A549 (cell line): ENCODE measurements at regions not wholly inside any gene's neighbourhood (a gene's known extent, or its start where the extent isn't known, plus 50 kb on each side); places are given as distances from the start of the nearest gene placed in this dataset.

Experiments used
- ATAC-seq, 2 experiments: fragments of 200-7000 bp in 1 of 2; fragments of >200 bp in 1 of 2; cut with Nextera tagmentation in 1 of 2; cut with Tn5 transposase in 1 of 2; 3 replicates each; pipeline versions ENCODE4 v1.8.0 to v1.9.1; 2018 to 2020; ENCODE audit warnings: mild to moderate bottlenecking in 1 of 2, moderate library complexity in 1 of 2
- CTCF ChIA-PET: fragments of 300-600 bp; sonication (Branson Sonifier 250); formaldehyde crosslinking; extraction: SDS; loops from one replicate; lab custom pipeline; 2021; ENCODE audit warnings: antibody characterized with exemption, inconsistent platforms; lab: Yijun Ruan, JAX
- POLR2A ChIA-PET: fragments of 350-600 bp; formaldehyde crosslinking; extraction: SDS; loops from one replicate; lab custom pipeline; 2021; ENCODE audit warnings: antibody characterized with exemption, inconsistent platforms; lab: Yijun Ruan, JAX
- DNase-seq, 2 experiments: peaks; one replicate each; pipeline versions ENCODE4 v3.0.0 to v3.0.0-alpha.2; 2011 to 2016; ENCODE audit warnings: low read depth in 1 of 2, low spot score in 1 of 2
- FAIRE-seq: peaks from 2 replicates; lab custom pipeline; 2011; peaks lifted over from hg19 to GRCh38; lab: Jason Lieb, UNC
- H3K27ac ChIP-seq, 2 experiments: fragments of >200 bp; sonication (Bioruptor Twin); formaldehyde crosslinking; 3 replicates each; pipeline ENCODE4 v1.5.1; 2016 to 2017
- H3K4me1 ChIP-seq: fragments of >200 bp; sonication (Bioruptor Twin); formaldehyde crosslinking; 3 replicates; pipeline ENCODE4 v1.6.1; 2016
- H3K4me2 ChIP-seq: fragments of >200 bp; sonication (Bioruptor Twin); formaldehyde crosslinking; 3 replicates; pipeline ENCODE4 v1.6.1; 2016
- H3K4me3 ChIP-seq: fragments of >200 bp; sonication (Bioruptor Twin); formaldehyde crosslinking; 3 replicates; pipeline ENCODE4 v1.5.1; 2016
- H3K9me3 ChIP-seq: fragments of >200 bp; sonication (Bioruptor Twin); formaldehyde crosslinking; 3 replicates; pipeline ENCODE4 v1.6.1; 2016
- CBX2 ChIP-seq: fragments of 200-600 bp; sonication (generic); IDR thresholded peaks from 2 replicates; pipeline ENCODE4 v1.6.1; 2016; ENCODE audit warnings: low read depth, mild to moderate bottlenecking, borderline replicate concordance
- CEBPB ChIP-seq, 2 experiments: fragments of >200 bp in 1 of 2; sonication (Bioruptor Twin) in 1 of 2; formaldehyde crosslinking in 1 of 2; IDR thresholded peaks; 2 replicates each; pipeline ENCODE4 v1.6.1; 2012 to 2016
- CHD2 ChIP-seq: fragments of 150-350 bp; IDR thresholded peaks from 2 replicates; pipeline ENCODE4 v1.6.1; 2014; ENCODE audit warnings: low read length; ENCODE audit not compliant: partially characterized antibody
- EHF ChIP-seq: fragments of 250-450 bp; sonication (Bioruptor Pico); IDR thresholded peaks from 2 replicates; pipeline ENCODE4 v1.5.0; 2020; ENCODE audit warnings: mild to moderate bottlenecking
- FOSB ChIP-seq: fragments of 250-450 bp; sonication (Bioruptor Pico); IDR thresholded peaks from 2 replicates; pipeline ENCODE4 v1.5.0; 2020; ENCODE audit warnings: mild to moderate bottlenecking, moderate library complexity
- FOSL2 ChIP-seq, 2 experiments: fragments of 450-650 bp in 1 of 2; fragments of >200 bp in 1 of 2; sonication (Bioruptor Twin) in 1 of 2; formaldehyde crosslinking; IDR thresholded peaks; 2 replicates each; pipeline versions ENCODE4 v1.5.0 to v1.6.1; 2016 to 2020; ENCODE audit warnings: mild to moderate bottlenecking in 1 of 2, moderate library complexity in 1 of 2
- FOXS1 ChIP-seq: fragments of 250-450 bp; sonication (Bioruptor Pico); IDR thresholded peaks from 2 replicates; pipeline ENCODE4 v1.5.0; 2020; ENCODE audit warnings: mild to moderate bottlenecking, moderate library complexity
- GATA3 ChIP-seq: IDR thresholded peaks from 2 replicates; pipeline ENCODE4 v1.6.1; 2012; ENCODE audit warnings: borderline replicate concordance
- HOXA7 ChIP-seq: fragments of 250-450 bp; sonication (Bioruptor Pico); IDR thresholded peaks from 2 replicates; pipeline ENCODE4 v1.5.0; 2020; ENCODE audit warnings: mild to moderate bottlenecking, moderate library complexity
- HOXB13 ChIP-seq: fragments of 250-450 bp; sonication (Bioruptor Pico); IDR thresholded peaks from 2 replicates; pipeline ENCODE4 v1.5.0; 2020; ENCODE audit warnings: low read depth, mild to moderate bottlenecking, moderate library complexity
- HOXB5 ChIP-seq: fragments of 250-450 bp; sonication (Bioruptor Pico); IDR thresholded peaks from 2 replicates; pipeline ENCODE4 v1.5.0; 2020; ENCODE audit warnings: mild to moderate bottlenecking, moderate library complexity
- JUNB ChIP-seq: fragments of >200 bp; sonication (Bioruptor Twin); formaldehyde crosslinking; IDR thresholded peaks from 2 replicates; pipeline ENCODE4 v1.6.1; 2016
- KDM5A ChIP-seq: fragments of 200-600 bp; sonication (generic); IDR thresholded peaks from 2 replicates; pipeline ENCODE4 v1.6.1; 2016; ENCODE audit warnings: antibody characterized with exemption, mild to moderate bottlenecking
- MAFK ChIP-seq: fragments of 450-650 bp; IDR thresholded peaks from 2 replicates; pipeline ENCODE4 v1.6.1; 2014; ENCODE audit not compliant: partially characterized antibody
- PHF8 ChIP-seq: fragments of 200-600 bp; sonication (generic); IDR thresholded peaks from 2 replicates; pipeline ENCODE4 v1.6.1; 2016; ENCODE audit warnings: low read depth, mild to moderate bottlenecking, antibody characterized with exemption, moderate library complexity, borderline replicate concordance
- POLR2AphosphoS2 ChIP-seq: conservative IDR thresholded peaks from 2 replicates; pipeline ENCODE4 v1.6.1; 2012; ENCODE audit warnings: low read length, improper control_type of control experiment, inconsistent platforms
- RARB ChIP-seq: fragments of 250-450 bp; sonication (Bioruptor Pico); IDR thresholded peaks from 2 replicates; pipeline ENCODE4 v1.8.0; 2021; ENCODE audit warnings: mild to moderate bottlenecking, moderate library complexity
- RFX5 ChIP-seq: fragments of 450-650 bp; IDR thresholded peaks from 2 replicates; pipeline ENCODE4 v1.7.1; 2014; ENCODE audit warnings: antibody characterized with exemption, mild to moderate bottlenecking, moderate library complexity
- RNF2 ChIP-seq: fragments of 200-600 bp; sonication (generic); IDR thresholded peaks from 2 replicates; pipeline ENCODE4 v1.6.1; 2016; ENCODE audit warnings: low read depth, mild to moderate bottlenecking, antibody characterized with exemption, moderate library complexity, borderline replicate concordance
- SMC3 ChIP-seq: fragments of >200 bp; sonication (Bioruptor Twin); formaldehyde crosslinking; IDR thresholded peaks from 3 replicates; pipeline ENCODE4 v1.6.1; 2018; ENCODE audit warnings: inconsistent platforms
- USF2 ChIP-seq: fragments of 450-650 bp; IDR thresholded peaks from 2 replicates; pipeline ENCODE4 v1.6.1; 2014; ENCODE audit warnings: antibody characterized with exemption
- ZC3H11A ChIP-seq: fragments of 450-650 bp; IDR thresholded peaks from 2 replicates; pipeline ENCODE4 v1.6.1; 2014; ENCODE audit warnings: antibody characterized with exemption, mild to moderate bottlenecking
- ZFP36 ChIP-seq: fragments of 450-650 bp; IDR thresholded peaks from 2 replicates; pipeline ENCODE4 v1.6.1; 2014; ENCODE audit warnings: borderline replicate concordance; ENCODE audit not compliant: partially characterized antibody
- ZNF302 ChIP-seq: fragments of 250-450 bp; sonication (Bioruptor Pico); IDR thresholded peaks from 2 replicates; pipeline ENCODE4 v1.9.0; 2021; ENCODE audit warnings: inconsistent platforms, mild to moderate bottlenecking, moderate library complexity
- ZSCAN20 ChIP-seq: fragments of 250-450 bp; sonication (Bioruptor Pico); IDR thresholded peaks from 2 replicates; pipeline ENCODE4 v1.8.0; 2022; ENCODE audit warnings: mild to moderate bottlenecking, moderate library complexity
- WGBS: methylation state at CpG from one replicate; pipeline ENCODE4 v1.1.6; 2017; ENCODE audit errors: missing lambda C conversion rate; 5-methylcytosine and 5-hydroxymethylcytosine counted together
- TF ChIP-seq, protein P1 (sequence below): fragments of 250-450 bp; sonication (Bioruptor Pico); IDR thresholded peaks from 2 replicates; pipeline ENCODE4 v1.5.0; 2020; ENCODE audit warnings: low read depth, mild to moderate bottlenecking, moderate library complexity
- TF ChIP-seq, protein P2 (sequence below): IDR thresholded peaks from 2 replicates; pipeline ENCODE4 v1.6.1; 2012
- TF ChIP-seq, protein P3 (sequence below): IDR thresholded peaks from 2 replicates; pipeline ENCODE4 v1.6.1; 2012
- TF ChIP-seq, protein P4 (sequence below): fragments of >200 bp; sonication (Bioruptor Twin); formaldehyde crosslinking; IDR thresholded peaks from 2 replicates; pipeline ENCODE4 v1.6.1; 2016

GRCh38 chr12:105428793-105429395, 98.4 kb downstream of the C12orf75 start:
- 2% methylated on average over 1 of the region's 1 CpG for WGBS
- DNase-seq (no peak), ATAC-seq (no peak), FAIRE-seq (no peak)
- TF ChIP-seq, protein P1, sequence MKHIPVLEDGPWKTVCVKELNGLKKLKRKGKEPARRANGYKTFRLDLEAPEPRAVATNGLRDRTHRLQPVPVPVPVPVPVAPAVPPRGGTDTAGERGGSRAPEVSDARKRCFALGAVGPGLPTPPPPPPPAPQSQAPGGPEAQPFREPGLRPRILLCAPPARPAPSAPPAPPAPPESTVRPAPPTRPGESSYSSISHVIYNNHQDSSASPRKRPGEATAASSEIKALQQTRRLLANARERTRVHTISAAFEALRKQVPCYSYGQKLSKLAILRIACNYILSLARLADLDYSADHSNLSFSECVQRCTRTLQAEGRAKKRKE, result no peak
- TF ChIP-seq FOSL2 (IDR thresholded peaks at IDR 0.05) (no peak), FOSL2 (CRISPR knock-in tag; IDR thresholded peaks at IDR 0.05) (peak; percentile 19; the same call in 1 of the 2 replicates)
- Histone ChIP-seq H3K4me3 (no peak overlapping the region), H3K27ac (no peak overlapping the region), H3K9me3 (no peaks in the 10 kb centered on the region), H3K4me2 (no peak overlapping the region), H3K4me1 (no peaks in the 10 kb centered on the region)
- CTCF ChIA-PET, result interaction anchor here (0.9 kb wide), 1 partner anchor 720 kb away, joined by 3 read pairs; no protein-coding TSS in a partner anchor
- POLR2A ChIA-PET, result no interaction called here

DNA sequence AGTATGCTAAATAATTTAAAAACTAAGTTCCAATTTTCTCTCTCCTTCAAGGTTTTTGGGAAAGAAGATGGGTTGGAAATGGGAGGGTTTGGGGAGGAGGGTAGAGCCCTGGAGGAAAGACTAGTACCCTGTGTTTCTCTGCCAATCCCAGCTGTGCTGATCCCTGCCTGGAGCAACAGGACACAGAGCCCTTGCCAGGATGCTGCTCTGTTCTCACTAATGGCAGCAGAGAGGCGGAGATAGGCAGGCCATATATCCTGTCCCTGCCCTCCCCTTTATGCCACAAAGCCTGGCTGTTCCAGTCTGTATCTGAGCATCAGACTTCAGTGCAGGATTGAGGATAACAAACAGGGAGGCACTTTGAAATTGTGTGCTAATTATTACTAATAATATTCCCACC, 99.0 kb downstream of the C12orf75 start:
- H3K9me3 ChIP-seq, result no peaks in the 10 kb centered on the region
- ATAC-seq, result no peak
- 95% methylated on average over 1 of the region's 1 CpG for WGBS
- H3K4me3 ChIP-seq, result no peak overlapping the region
- CTCF ChIA-PET, result interaction anchor here (3.7 kb wide), 1 partner anchor 9 kb away, joined by 36 read pairs; no protein-coding TSS in a partner anchor
- no peak overlapping the region for H3K27ac ChIP-seq
- DNase-seq, result no peak
- FAIRE-seq, result no peak
- TF ChIP-seq CEBPB (IDR thresholded peaks at IDR 0.05), result no peak
- no peak for TF ChIP-seq HOXA7 (CRISPR knock-in tag)
- TF ChIP-seq ZSCAN20 (CRISPR knock-in tag), result no peak
- no peak for TF ChIP-seq PHF8
- TF ChIP-seq EHF (CRISPR knock-in tag), result no peak
- no peak for TF ChIP-seq USF2
- no peak for TF ChIP-seq CHD2
- TF ChIP-seq ZNF302 (CRISPR knock-in tag), result no peak
- TF ChIP-seq FOXS1, result no peak
- TF ChIP-seq, protein P2, sequence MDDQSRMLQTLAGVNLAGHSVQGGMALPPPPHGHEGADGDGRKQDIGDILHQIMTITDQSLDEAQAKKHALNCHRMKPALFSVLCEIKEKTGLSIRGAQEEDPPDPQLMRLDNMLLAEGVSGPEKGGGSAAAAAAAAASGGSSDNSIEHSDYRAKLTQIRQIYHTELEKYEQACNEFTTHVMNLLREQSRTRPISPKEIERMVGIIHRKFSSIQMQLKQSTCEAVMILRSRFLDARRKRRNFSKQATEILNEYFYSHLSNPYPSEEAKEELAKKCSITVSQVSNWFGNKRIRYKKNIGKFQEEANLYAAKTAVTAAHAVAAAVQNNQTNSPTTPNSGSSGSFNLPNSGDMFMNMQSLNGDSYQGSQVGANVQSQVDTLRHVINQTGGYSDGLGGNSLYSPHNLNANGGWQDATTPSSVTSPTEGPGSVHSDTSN, result no peak
- TF ChIP-seq ZFP36, result no peak
- TF ChIP-seq HOXB5 (CRISPR knock-in tag), result no peak
- TF ChIP-seq RARB, result no peak
- TF ChIP-seq CBX2, result no peak
- TF ChIP-seq, protein P3, sequence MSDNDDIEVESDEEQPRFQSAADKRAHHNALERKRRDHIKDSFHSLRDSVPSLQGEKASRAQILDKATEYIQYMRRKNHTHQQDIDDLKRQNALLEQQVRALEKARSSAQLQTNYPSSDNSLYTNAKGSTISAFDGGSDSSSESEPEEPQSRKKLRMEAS, result no peak
- no peak for TF ChIP-seq RFX5
- TF ChIP-seq FOSB (CRISPR knock-in tag), result no peak
- TF ChIP-seq POLR2AphosphoS2, result no peak
- TF ChIP-seq GATA3, result no peak
- TF ChIP-seq, all 56 proteins: peak for 0
- Histone ChIP-seq H3K4me1 (0 out of 3 replicates have a peak, but pooled peaks cover under 1% of the 10 kb centered on the region), H3K4me2 (no peak overlapping the region)
- POLR2A ChIA-PET, result no interaction called here

DNA sequence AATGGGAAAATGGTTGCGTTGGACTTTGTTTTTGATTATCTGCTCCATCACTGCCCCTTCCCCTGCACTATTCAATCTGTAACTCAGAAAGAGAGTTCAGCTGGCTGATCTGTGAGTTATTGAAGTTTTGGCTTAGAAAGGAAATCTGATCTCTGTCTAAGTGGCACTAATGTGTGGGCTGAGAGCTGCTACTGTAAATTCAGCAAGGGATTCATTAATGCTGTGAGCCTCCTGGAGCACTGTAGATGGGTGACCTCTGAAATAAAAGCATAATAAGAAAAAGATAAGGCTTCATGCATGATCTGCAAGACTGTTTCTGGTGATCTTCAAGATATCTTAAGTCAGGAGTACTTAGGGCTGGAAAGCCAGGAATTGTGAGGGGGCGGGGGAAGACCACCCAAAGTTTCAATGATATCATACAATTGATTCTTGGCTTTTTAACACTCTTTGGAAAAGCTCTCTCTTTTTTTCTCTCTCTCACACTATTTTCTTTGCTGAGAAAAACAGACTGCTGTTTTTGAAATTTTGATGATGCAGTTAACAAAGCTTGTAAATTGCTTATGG, 101.1 kb downstream of the C12orf75 start:
- Histone ChIP-seq H3K9me3 (no peaks in the 10 kb centered on the region), H3K27ac (no peak overlapping the region), H3K4me3 (no peak overlapping the region), H3K4me2 (no peak overlapping the region), H3K4me1 (0 out of 3 replicates have a peak, but pooled peaks cover 2% of the 10 kb centered on the region)
- no peak for TF ChIP-seq HOXB13 (CRISPR knock-in tag)
- TF ChIP-seq RNF2, result no peak
- TF ChIP-seq KDM5A, result no peak
- TF ChIP-seq, protein P4, sequence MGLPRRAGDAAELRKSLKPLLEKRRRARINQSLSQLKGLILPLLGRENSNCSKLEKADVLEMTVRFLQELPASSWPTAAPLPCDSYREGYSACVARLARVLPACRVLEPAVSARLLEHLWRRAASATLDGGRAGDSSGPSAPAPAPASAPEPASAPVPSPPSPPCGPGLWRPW, result no peak
- no peak for TF ChIP-seq MAFK
- no peak for TF ChIP-seq POLR2AphosphoS2
- no peak for TF ChIP-seq CBX2
- TF ChIP-seq ZC3H11A, result no peak
- no peak for TF ChIP-seq SMC3
- TF ChIP-seq CHD2, result no peak
- TF ChIP-seq ZSCAN20 (CRISPR knock-in tag), result no peak
- TF ChIP-seq, protein P2, result no peak
- no peak for TF ChIP-seq JUNB
- 72% methylated on average over 2 of the region's 2 CpGs for WGBS
- ChIA-PET CTCF (interaction anchor here (0.6 to 3.7 kb wide), 5 partner anchors 11 to 801 kb away, joined by 3 to 36 read pairs (median 4); no protein-coding TSS in a partner anchor), POLR2A (no interaction called here)
- ATAC-seq, result no peak
- DNase-seq, result no peak
- FAIRE-seq, result no peak
